K562 (cell line): ENCODE measurements at regions not wholly inside any gene's neighbourhood (a gene's known extent, or its start where the extent isn't known, plus 50 kb on each side); places are given as distances from the start of the nearest gene placed in this dataset.

Experiments
- ATAC-seq: fragments of 200-7000 bp; cut with Tn5 transposase; 3 replicates; pipeline ENCODE4 v1.9.1; 2020; ENCODE audit warnings: moderate library complexity
- BruUV-seq: library from RNA; stranded (reverse); fragments of 400-500 nt; replicated peaks from 2 replicates; lab custom pipeline; 2021; lab: Mats Ljungman, UMichigan
- CTCF ChIA-PET: fragments of 300-600 bp; formaldehyde crosslinking; extraction: SDS; loops from one replicate; lab custom pipeline; 2021; ENCODE audit warnings: low intra/inter-chr PET ratio; lab: Yijun Ruan, JAX
- POLR2A ChIA-PET: fragments of 300-600, 350-650 bp; sonication (Branson Sonifier 250); formaldehyde crosslinking; extraction: SDS; loops from one replicate; lab custom pipeline; 2021; ENCODE audit warnings: antibody characterized with exemption, inconsistent platforms; lab: Yijun Ruan, JAX
- DNase-seq, 4 experiments: peaks; one replicate each; pipeline versions ENCODE4 v3.0.0 to v3.0.0-alpha.2; 2011 to 2018; ENCODE audit warnings: low spot score in 3 of 4, mixed read lengths in 3 of 4; ENCODE audit errors: extremely low read depth in 1 of 4
- FAIRE-seq: peaks from 2 replicates; lab custom pipeline; 2011; peaks lifted over from hg19 to GRCh38; lab: Jason Lieb, UNC
- H2AFZ ChIP-seq: 2 replicates; pipeline ENCODE4 v1.6.0; 2011; ENCODE audit warnings: low read depth, low read length, control low read depth, inconsistent platforms
- H3K27ac ChIP-seq: fragments of 200-600 bp; 3 replicates; pipeline ENCODE4 v1.8.0; 2011; ENCODE audit warnings: low read depth, mild to moderate bottlenecking, control low read depth, inconsistent platforms, low read length, moderate library complexity, mixed read lengths; ENCODE audit errors: extremely low read depth
- H3K27me3 ChIP-seq, 2 experiments: fragments of 300-600 bp in 1 of 2; 2 replicates in 1 of 2; 3 replicates in 1 of 2; pipeline versions ENCODE4 v1.6.0 to v1.8.0; 2011; ENCODE audit warnings: inconsistent platforms in 2 of 2, low read length in 2 of 2, mild to moderate bottlenecking in 1 of 2, mixed read lengths in 1 of 2, moderate library complexity in 1 of 2; ENCODE audit not compliant: control insufficient read depth in 2 of 2, insufficient read depth in 2 of 2
- H3K36me3 ChIP-seq: fragments of 300-600 bp; 3 replicates; pipeline ENCODE4 v1.8.0; 2011; ENCODE audit warnings: mild to moderate bottlenecking, low read length, inconsistent platforms; ENCODE audit not compliant: control insufficient read depth, insufficient read depth
- H3K4me1 ChIP-seq, 2 experiments: fragments of 200-600 bp in 1 of 2; replicated peaks in 1 of 2; 2 replicates in 1 of 2; 3 replicates in 1 of 2; pipeline versions ENCODE4 v1.5.1 to v1.8.0; 2011; ENCODE audit warnings: inconsistent platforms in 2 of 2, low read length in 2 of 2, mild to moderate bottlenecking in 1 of 2, mixed read lengths in 1 of 2, moderate library complexity in 1 of 2; ENCODE audit not compliant: control insufficient read depth in 2 of 2, insufficient read depth in 2 of 2
- H3K4me2 ChIP-seq: 2 replicates; pipeline ENCODE4 v1.6.1; 2011; ENCODE audit warnings: low read length, control low read depth, inconsistent platforms, mixed read lengths; ENCODE audit not compliant: insufficient read depth
- H3K4me3 ChIP-seq: fragments of 200-600 bp; sonication (generic), shearing (Covaris generic); 2 replicates; pipeline ENCODE4 v1.5.1; 2016; ENCODE audit warnings: control low read depth, inconsistent platforms
- H3K79me2 ChIP-seq: fragments of 200-600 bp; 3 replicates; pipeline ENCODE4 v1.8.0; 2011; ENCODE audit warnings: low read length, inconsistent platforms; ENCODE audit not compliant: control insufficient read depth, insufficient read depth
- H3K9ac ChIP-seq, 2 experiments: 2 replicates each; pipeline versions ENCODE4 v1.6.0 to v1.6.1; 2011; ENCODE audit warnings: low read depth in 2 of 2, low read length in 2 of 2, control low read depth in 1 of 2, inconsistent platforms in 1 of 2, mild to moderate bottlenecking in 1 of 2, mixed read lengths in 1 of 2; ENCODE audit not compliant: insufficient read depth in 1 of 2
- H3K9me1 ChIP-seq: one replicate; pipeline ENCODE4 v1.6.0; 2011; ENCODE audit warnings: inconsistent platforms, mild to moderate bottlenecking, low read length, moderate library complexity; ENCODE audit not compliant: control insufficient read depth, insufficient read depth
- H3K9me3 ChIP-seq: replicated peaks from 2 replicates; pipeline ENCODE4 v1.5.1; 2011; ENCODE audit warnings: low read depth, low read length, inconsistent platforms; ENCODE audit not compliant: control insufficient read depth, insufficient read depth
- H4K20me1 ChIP-seq: replicated peaks from 2 replicates; pipeline ENCODE4 v1.6.1; 2011; ENCODE audit warnings: low read length, inconsistent platforms, mixed read lengths; ENCODE audit not compliant: control insufficient read depth, insufficient read depth
- BCLAF1 ChIP-seq, 2 experiments: fragments of 450-650 bp in 1 of 2; IDR thresholded peaks; 2 replicates each; pipeline ENCODE4 v1.6.1; 2011 to 2017; ENCODE audit warnings: low read depth in 2 of 2, antibody characterized with exemption in 1 of 2, borderline replicate concordance in 1 of 2, low read length in 1 of 2, mild to moderate bottlenecking in 1 of 2, mixed read lengths in 1 of 2; ENCODE audit not compliant: control insufficient read depth in 1 of 2
- DMBX1 ChIP-seq: fragments of 250-450 bp; sonication (Bioruptor Pico); IDR thresholded peaks from 2 replicates; pipeline ENCODE4 v1.8.0; 2022; ENCODE audit warnings: inconsistent platforms, mild to moderate bottlenecking, moderate library complexity, borderline replicate concordance
- GABPB2 ChIP-seq: fragments of 250-450 bp; sonication (Bioruptor Pico); conservative IDR thresholded peaks from 2 replicates; pipeline ENCODE4 v1.5.1; 2021; ENCODE audit warnings: mild to moderate bottlenecking
- MTF1 ChIP-seq: fragments of 250-450 bp; sonication (Bioruptor Pico); IDR thresholded peaks from 2 replicates; pipeline ENCODE4 v1.9.0; 2021; ENCODE audit warnings: moderate library complexity, mild to moderate bottlenecking, inconsistent platforms, borderline replicate concordance
- MYC ChIP-seq, 2 experiments: fragments of 250-450 bp in 1 of 2; sonication (Bioruptor Pico) in 1 of 2; IDR thresholded peaks; 2 replicates each; pipeline versions ENCODE4 v1.5.1 to v1.6.1; 2012 to 2021; ENCODE audit warnings: low read depth in 2 of 2, borderline replicate concordance in 1 of 2, improper control_type of control experiment in 1 of 2, low read length in 1 of 2, mild to moderate bottlenecking in 1 of 2, moderate library complexity in 1 of 2
- NFIC ChIP-seq: fragments of 450-650 bp; IDR thresholded peaks from 2 replicates; pipeline ENCODE4 v1.6.1; 2017; ENCODE audit warnings: mild to moderate bottlenecking, inconsistent platforms
- NKRF ChIP-seq: fragments of 450-650 bp; IDR thresholded peaks from 2 replicates; pipeline ENCODE4 v1.6.1; 2016; ENCODE audit warnings: borderline replicate concordance
- TCFL5 ChIP-seq: fragments of 250-450 bp; sonication (Bioruptor Pico); conservative IDR thresholded peaks from 2 replicates; pipeline ENCODE4 v1.6.1; 2021; ENCODE audit warnings: mild to moderate bottlenecking, moderate library complexity, matching md5 sums
- THRB ChIP-seq: fragments of 450-650 bp; formaldehyde crosslinking; conservative IDR thresholded peaks from 2 replicates; pipeline ENCODE4 v1.4.0; 2022; ENCODE audit warnings: mild to moderate bottlenecking, missing genetic modification characterization
- ZNF436 ChIP-seq: fragments of 250-450, 450-650 bp; sonication (Bioruptor Pico); formaldehyde crosslinking; IDR thresholded peaks from 2 replicates; pipeline ENCODE4 v1.7.0; 2020; ENCODE audit warnings: mild to moderate bottlenecking
- WGBS: fragments of 100-300 bp; shearing (Covaris generic); methylation state at CpG from one replicate; pipeline ENCODE4 v1.1.6; 2016; ENCODE audit warnings: low coverage, mixed read lengths; ENCODE audit not compliant: insufficient coverage; ENCODE audit errors: missing lambda C conversion rate; 5-methylcytosine and 5-hydroxymethylcytosine counted together
- in situ Hi-C: fragments of 300-500 bp; cut with MboI; formaldehyde crosslinking; loops from 4 replicates; pipeline ENCODE4 v1.15.0; 2018; ENCODE audit warnings: inconsistent platforms, mixed read lengths
- intact Hi-C: fragments of 100-400 bp; cut with micrococcal nuclease; formaldehyde crosslinking; loops from 2 replicates; pipeline ENCODE4 v1.14.2; 2022

GRCh38 chr1:4133297-4133938 lies 233.3 kb upstream of the C1orf174 start (continued):
- no peak for TF ChIP-seq BCLAF1 (IDR thresholded peaks at IDR 0.05; ENCODE audit: borderline replicate concordance in 1 of 2, control insufficient read depth in 1 of 2, low read depth in 2 of 2, low read length in 1 of 2)

GRCh38 chr1:4133939-4134321 lies 233.9 kb upstream of the C1orf174 start:
- no peak for DNase-seq
- H3K9me1 ChIP-seq, result no peaks in the 10 kb centered on the region
- peaks cover 27 to 51% of the 10 kb centered on the region in 2 experiments for H3K27me3 ChIP-seq
- H3K36me3 ChIP-seq, result no peaks in the 10 kb centered on the region
- ChIA-PET CTCF (no interaction called here), POLR2A (no interaction called here)
- in situ Hi-C loops (no loop called here), intact Hi-C loops (no loop called here)
- 1% methylated on average over 9 of the region's 9 CpGs for WGBS
- H3K27ac ChIP-seq, result no peak overlapping the region
- FAIRE-seq, result no peak
- no peak overlapping the region for H2AFZ ChIP-seq
- no peak overlapping the region for H3K4me3 ChIP-seq
- peaks cover 0 to 6% of the 10 kb centered on the region in 2 experiments; a peak in 1 of 5 replicates for H3K4me1 ChIP-seq
- H4K20me1 ChIP-seq, result peaks cover 6% of the 10 kb centered on the region; the same call in 1 of the 2 replicates
- H3K9ac ChIP-seq, result no peak overlapping the region
- H3K79me2 ChIP-seq, result no peaks in the 10 kb centered on the region
- ATAC-seq, result no peak
- H3K4me2 ChIP-seq, result no peak overlapping the region
- no TSS peak for BruUV-seq
- H3K9me3 ChIP-seq, result peaks cover 6% of the 10 kb centered on the region; the same call in 1 of the 2 replicates
- TF ChIP-seq DMBX1 (no peak), NKRF (no peak), MYC (IDR thresholded peaks at IDR 0.05; ENCODE audit: low read depth, low read length) (no peak), MYC (CRISPR knock-in tag; IDR thresholded peaks at IDR 0.05; ENCODE audit: borderline replicate concordance, low read depth) (no peak), MTF1 (no peak), ZNF436 (CRISPR knock-in tag) (no peak), NFIC (no peak), TCFL5 (CRISPR knock-in tag) (no peak), THRB (CRISPR knock-in tag) (no peak), GABPB2 (CRISPR knock-in tag) (no peak)
